KMS-11 (cell line): ENCODE measurements at regions not wholly inside any gene's neighbourhood (a gene's known extent, or its start where the extent isn't known, plus 50 kb on each side); places are given as distances from the start of the nearest gene placed in this dataset.
"Not testable (repeated sequence)": the region's sequence is repeated elsewhere in the genome, so short reads cannot be mapped to it uniquely, and the experiment has no call there.

Source experiments
- H2AFZ ChIP-seq: fragments of 200-600 bp; sonication (generic); 2 replicates; pipeline ENCODE4 v1.6.1; 2016; ENCODE audit warnings: antibody characterized with exemption, mixed run types, low read depth
- H3K27ac ChIP-seq: fragments of 200-600 bp; sonication (generic); 2 replicates; pipeline ENCODE4 v1.6.1; 2016; ENCODE audit warnings: mild to moderate bottlenecking, mixed run types
- H3K27me3 ChIP-seq: fragments of 200-600 bp; sonication (generic); 2 replicates; pipeline ENCODE4 v1.6.1; 2017; ENCODE audit warnings: mild to moderate bottlenecking, low read depth, mixed run types, moderate library complexity; ENCODE audit not compliant: insufficient read depth
- H3K36me3 ChIP-seq: fragments of 200-600 bp; sonication (generic); 2 replicates; pipeline ENCODE4 v1.6.1; 2017; ENCODE audit warnings: mild to moderate bottlenecking, mixed run types; ENCODE audit not compliant: insufficient read depth
- H3K4me1 ChIP-seq: fragments of 200-600 bp; sonication (generic); 2 replicates; pipeline ENCODE4 v1.6.1; 2016; ENCODE audit warnings: mild to moderate bottlenecking, low read depth, mixed run types; ENCODE audit not compliant: poor library complexity, severe bottlenecking
- H3K4me2 ChIP-seq: fragments of 200-600 bp; sonication (generic); 2 replicates; pipeline ENCODE4 v1.7.0; 2016; ENCODE audit warnings: mild to moderate bottlenecking, mixed run types
- H3K4me3 ChIP-seq: fragments of 200-600 bp; sonication (generic); IDR thresholded peaks from 2 replicates; pipeline ENCODE4 v1.6.1; 2017; ENCODE audit warnings: low read depth, low read length, mixed read lengths; ENCODE audit not compliant: insufficient read depth
- H3K79me2 ChIP-seq: fragments of 200-600 bp; sonication (generic); 2 replicates; pipeline ENCODE4 v1.6.1; 2016; ENCODE audit warnings: low read depth, mixed run types; ENCODE audit not compliant: insufficient read depth
- H3K9ac ChIP-seq: fragments of 200-600 bp; sonication (generic); 2 replicates; pipeline ENCODE4 v1.6.1; 2016; ENCODE audit warnings: mild to moderate bottlenecking, mixed run types
- H4K20me1 ChIP-seq: fragments of 200-600 bp; sonication (generic); 2 replicates; pipeline ENCODE4 v1.6.1; 2016; ENCODE audit warnings: mild to moderate bottlenecking, mixed run types; ENCODE audit not compliant: insufficient read depth
- TF ChIP-seq, protein P1 (sequence below): fragments of 200-600 bp; sonication (generic); conservative IDR thresholded peaks from 2 replicates; pipeline ENCODE4 v1.6.1; 2017; ENCODE audit warnings: low read depth, mild to moderate bottlenecking, antibody characterized with exemption, low read length, moderate library complexity, mixed read lengths

DNA sequence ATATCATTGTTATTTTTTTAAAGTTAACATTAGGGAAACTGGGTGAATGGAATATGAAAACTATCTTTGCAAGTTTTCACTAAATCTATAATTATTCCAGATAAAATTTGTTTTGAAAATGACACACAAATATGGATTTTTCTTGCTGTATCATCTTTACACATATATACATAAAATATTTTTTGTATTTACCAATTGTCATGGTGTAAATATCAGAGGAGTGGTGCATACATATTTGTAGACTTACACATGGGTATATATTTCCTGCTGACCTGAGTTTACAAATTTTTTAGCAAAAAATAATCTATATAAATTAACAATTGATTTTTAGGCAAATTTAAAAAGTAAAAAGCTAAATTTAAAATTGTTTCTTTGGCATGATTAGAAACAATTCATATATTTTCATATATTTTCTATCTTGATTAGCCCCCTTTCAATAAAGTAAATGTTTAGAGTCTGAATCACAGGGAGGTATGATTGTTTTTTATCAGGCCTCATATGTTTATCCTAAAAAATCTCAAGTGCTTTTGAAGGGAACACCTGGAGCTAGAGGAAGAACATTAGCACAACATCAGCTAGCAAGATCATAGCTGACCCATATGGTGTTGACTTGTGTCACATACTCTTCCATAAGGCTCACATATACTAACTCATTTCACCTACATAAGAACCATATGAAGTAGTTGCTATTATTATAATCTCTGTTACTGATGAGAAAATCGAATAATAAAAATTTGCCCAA is 671.8 kb upstream of the GJE1 start:
- Histone ChIP-seq H4K20me1 (no peaks in the 10 kb centered on the region), H3K4me1 (peaks cover 26% of the 10 kb centered on the region), H3K4me2 (no peak overlapping the region), H3K9ac (no peak overlapping the region), H2AFZ (no peak overlapping the region), H3K79me2 (no peaks in the 10 kb centered on the region), H3K36me3 (no peaks in the 10 kb centered on the region), H3K27me3 (no peaks in the 10 kb centered on the region; the same call in 1 of the 2 replicates), H3K4me3 (no peak overlapping the region), H3K27ac (no peak overlapping the region)
- TF ChIP-seq, protein P1, sequence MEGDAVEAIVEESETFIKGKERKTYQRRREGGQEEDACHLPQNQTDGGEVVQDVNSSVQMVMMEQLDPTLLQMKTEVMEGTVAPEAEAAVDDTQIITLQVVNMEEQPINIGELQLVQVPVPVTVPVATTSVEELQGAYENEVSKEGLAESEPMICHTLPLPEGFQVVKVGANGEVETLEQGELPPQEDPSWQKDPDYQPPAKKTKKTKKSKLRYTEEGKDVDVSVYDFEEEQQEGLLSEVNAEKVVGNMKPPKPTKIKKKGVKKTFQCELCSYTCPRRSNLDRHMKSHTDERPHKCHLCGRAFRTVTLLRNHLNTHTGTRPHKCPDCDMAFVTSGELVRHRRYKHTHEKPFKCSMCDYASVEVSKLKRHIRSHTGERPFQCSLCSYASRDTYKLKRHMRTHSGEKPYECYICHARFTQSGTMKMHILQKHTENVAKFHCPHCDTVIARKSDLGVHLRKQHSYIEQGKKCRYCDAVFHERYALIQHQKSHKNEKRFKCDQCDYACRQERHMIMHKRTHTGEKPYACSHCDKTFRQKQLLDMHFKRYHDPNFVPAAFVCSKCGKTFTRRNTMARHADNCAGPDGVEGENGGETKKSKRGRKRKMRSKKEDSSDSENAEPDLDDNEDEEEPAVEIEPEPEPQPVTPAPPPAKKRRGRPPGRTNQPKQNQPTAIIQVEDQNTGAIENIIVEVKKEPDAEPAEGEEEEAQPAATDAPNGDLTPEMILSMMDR: no peak

DNA sequence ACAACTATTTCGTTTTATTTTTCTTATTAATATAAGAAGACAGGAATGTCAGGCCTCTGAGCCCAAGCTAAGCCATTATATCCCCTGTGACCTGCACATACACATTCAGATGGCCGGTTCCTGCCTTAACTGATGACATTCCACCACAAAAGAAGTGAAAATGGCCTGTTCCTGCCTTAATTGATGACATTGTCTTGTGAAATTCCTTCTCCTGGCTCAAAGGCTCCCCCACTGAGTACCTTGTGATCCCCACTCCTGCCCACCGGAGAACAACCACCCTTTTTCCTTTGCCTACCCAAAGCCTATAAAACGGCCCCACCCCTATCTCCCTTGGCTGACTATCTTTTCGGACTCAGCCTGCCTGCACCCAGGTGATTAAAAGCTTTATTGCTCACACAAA is 672.5 kb upstream of the GJE1 start:
- not testable (repeated sequence) for H3K27ac ChIP-seq, H2AFZ ChIP-seq, H3K36me3 ChIP-seq, H3K9ac ChIP-seq, H3K79me2 ChIP-seq, H3K4me2 ChIP-seq, H3K27me3 ChIP-seq, H4K20me1 ChIP-seq, H3K4me3 ChIP-seq
- H3K4me1 ChIP-seq: peaks cover 25% of the 10 kb centered on the region

DNA sequence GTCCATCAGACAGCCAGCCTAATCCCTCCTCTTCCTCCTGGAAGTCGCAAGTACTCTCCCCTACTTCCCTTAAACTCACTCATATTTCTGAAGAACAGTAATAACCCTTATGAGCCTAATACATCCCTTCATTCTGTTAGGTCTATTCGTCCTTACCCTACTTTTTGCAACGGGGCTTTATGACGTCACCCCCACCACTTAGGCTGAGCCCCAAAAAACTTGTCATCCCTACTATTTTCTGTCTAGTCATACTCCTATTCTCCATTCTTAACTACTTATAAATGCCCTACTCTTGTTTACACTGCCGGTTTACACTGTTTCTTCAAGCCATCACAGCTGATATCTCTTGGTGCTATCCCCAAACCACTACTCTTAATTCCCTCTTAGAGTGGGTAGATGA is 674.7 kb upstream of the GJE1 start:
- H3K27me3 ChIP-seq, H3K27ac ChIP-seq: not testable (repeated sequence)

DNA sequence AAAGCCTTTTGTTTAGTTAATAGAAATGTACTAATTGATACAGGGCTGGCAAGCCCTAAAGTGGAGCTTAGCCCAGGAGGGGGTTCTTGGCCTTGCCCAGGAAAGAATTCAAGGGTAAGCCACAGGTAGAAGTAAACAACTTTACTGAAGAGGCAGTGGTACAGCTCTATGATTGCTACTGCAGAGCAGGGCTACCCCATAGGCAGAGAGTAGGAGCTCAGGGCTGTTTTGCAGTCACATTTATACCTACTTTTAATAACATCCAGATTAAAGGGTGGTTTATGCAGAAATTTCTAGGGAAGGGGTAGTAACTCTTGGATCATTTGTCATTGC is 680.4 kb upstream of the GJE1 start:
- no peaks in the 10 kb centered on the region for H3K79me2 ChIP-seq
- H2AFZ ChIP-seq: no peak overlapping the region
- H3K4me2 ChIP-seq: no peak overlapping the region
- no peaks in the 10 kb centered on the region for H3K4me1 ChIP-seq
- no peaks in the 10 kb centered on the region for H3K36me3 ChIP-seq
- H3K4me3 ChIP-seq: no peak overlapping the region
- H3K9ac ChIP-seq: no peak overlapping the region
- no peaks in the 10 kb centered on the region for H3K27me3 ChIP-seq
- H4K20me1 ChIP-seq: no peaks in the 10 kb centered on the region
- no peak overlapping the region for H3K27ac ChIP-seq
- TF ChIP-seq, protein P1: no peak

More for the DNA sequence above, 674.7 kb upstream of the GJE1 start:
- H2AFZ ChIP-seq, H3K79me2 ChIP-seq, H3K4me3 ChIP-seq, H4K20me1 ChIP-seq, H3K4me2 ChIP-seq, H3K4me1 ChIP-seq, H3K36me3 ChIP-seq, H3K9ac ChIP-seq: not testable (repeated sequence)

DNA sequence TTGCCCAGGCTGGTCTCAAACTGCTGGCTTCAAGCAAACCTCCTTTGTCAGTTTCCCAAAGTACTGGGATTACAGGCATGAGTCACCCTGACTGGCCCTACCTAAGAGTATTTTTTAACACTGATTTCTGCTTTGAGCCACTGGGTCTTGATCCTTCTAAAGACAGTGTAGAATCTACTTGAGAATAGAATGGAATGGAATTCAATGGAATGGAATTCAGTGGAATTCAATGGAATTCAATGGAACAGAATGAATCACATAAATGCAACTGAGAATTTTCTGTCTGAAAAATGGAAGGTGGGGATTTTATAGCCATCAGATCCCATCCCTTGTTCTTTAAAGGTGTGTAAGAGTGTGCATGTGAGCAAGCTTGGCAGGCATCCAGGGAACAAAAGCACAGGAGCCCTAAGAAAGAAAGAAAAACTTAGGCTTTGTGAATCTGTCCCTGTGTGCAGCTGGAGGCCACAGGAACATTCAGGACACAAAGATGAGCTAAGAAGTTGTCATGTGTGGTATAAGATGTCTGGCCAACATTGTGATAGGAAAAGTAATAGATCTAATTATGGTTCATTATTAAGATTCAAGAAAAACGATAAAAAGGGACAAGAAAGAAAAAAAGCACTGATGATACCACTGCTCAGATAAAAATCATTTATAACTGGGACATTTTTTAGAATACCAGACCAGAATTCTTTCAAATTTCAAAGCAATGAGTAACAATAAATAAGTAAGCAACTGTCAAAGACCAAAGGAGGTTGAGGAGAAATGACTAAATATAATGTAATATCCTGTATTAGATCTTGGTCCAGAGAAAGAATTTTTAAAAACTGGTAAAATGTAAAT is 681.0 kb upstream of the GJE1 start:
- no peaks in the 10 kb centered on the region for H3K36me3 ChIP-seq
- no peaks in the 10 kb centered on the region for H4K20me1 ChIP-seq
- no peaks in the 10 kb centered on the region for H3K27me3 ChIP-seq
- H3K9ac ChIP-seq: no peak overlapping the region
- H2AFZ ChIP-seq: no peak overlapping the region
- no peak overlapping the region for H3K27ac ChIP-seq
- no peaks in the 10 kb centered on the region for H3K4me1 ChIP-seq
- H3K4me2 ChIP-seq: no peak overlapping the region
- no peaks in the 10 kb centered on the region for H3K79me2 ChIP-seq
- no peak overlapping the region for H3K4me3 ChIP-seq
- TF ChIP-seq, protein P1: no peak
